ENCODE measurements at regions not wholly inside any gene's neighbourhood (a gene's known extent, or its start where the extent isn't known, plus 50 kb on each side); places are given as distances from the start of the nearest gene placed in this dataset.

DNA sequence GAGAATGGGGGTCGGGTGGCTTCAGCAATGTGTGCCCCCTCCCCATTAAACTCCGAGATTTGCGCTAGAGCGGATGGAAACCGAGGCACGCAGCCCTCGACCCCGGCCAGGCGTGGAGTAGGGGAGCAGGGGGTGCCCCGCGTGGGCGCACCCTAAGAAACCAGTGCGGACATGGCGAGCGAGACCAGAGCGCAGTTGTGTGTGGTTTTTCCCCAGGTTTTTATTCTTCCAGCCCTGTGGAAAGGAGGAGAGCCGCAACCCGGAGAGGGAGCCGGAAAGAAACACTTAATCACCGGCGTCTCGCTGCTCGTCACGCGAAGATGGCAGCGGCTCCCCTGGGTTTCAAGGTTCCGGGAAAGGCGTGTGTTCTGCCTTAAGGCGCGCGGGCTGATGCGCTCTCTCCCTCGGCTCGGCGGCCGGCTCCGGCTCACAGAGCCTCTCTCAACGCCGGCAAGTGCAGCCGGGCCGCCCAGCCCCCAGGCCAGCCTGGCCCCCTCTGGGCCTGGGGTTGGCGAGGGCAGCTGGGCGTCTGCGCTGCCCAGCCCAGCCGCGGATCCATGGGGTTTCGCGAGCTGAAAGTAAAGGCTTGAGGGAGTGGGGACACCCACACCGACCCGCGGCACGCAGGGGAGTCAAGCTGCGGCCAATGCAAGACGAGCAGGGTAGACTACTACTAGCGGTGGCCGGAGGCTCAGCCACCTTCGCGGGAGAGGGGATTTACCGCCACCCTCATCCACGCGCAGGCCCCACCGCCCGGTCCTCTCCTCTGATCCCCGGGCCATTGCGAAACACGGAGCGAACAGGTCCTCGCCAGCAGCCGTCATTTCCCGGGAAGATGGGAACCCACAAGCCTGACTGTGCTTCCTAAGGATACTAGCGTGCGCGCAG lies 74.0 kb upstream of the BCOR start:
- DNase-seq (no peak), ATAC-seq (ENCODE audit: low read depth) (no peak)
- H3K9me3 Mint-ChIP-seq = no peaks in the 10 kb centered on the region
- POLR2A ChIA-PET = interaction anchor here (0.8 to 8.0 kb wide), 9 partner anchors 18 to 1368 kb away, joined by 3 to 268 read pairs (median 4); partner anchors contain the start of gene BCOR
- H3K4me1 Mint-ChIP-seq = peaks cover 66% of the 10 kb centered on the region
- H3K27me3 Mint-ChIP-seq = no peaks in the 10 kb centered on the region
- TF ChIP-seq, protein P1, sequence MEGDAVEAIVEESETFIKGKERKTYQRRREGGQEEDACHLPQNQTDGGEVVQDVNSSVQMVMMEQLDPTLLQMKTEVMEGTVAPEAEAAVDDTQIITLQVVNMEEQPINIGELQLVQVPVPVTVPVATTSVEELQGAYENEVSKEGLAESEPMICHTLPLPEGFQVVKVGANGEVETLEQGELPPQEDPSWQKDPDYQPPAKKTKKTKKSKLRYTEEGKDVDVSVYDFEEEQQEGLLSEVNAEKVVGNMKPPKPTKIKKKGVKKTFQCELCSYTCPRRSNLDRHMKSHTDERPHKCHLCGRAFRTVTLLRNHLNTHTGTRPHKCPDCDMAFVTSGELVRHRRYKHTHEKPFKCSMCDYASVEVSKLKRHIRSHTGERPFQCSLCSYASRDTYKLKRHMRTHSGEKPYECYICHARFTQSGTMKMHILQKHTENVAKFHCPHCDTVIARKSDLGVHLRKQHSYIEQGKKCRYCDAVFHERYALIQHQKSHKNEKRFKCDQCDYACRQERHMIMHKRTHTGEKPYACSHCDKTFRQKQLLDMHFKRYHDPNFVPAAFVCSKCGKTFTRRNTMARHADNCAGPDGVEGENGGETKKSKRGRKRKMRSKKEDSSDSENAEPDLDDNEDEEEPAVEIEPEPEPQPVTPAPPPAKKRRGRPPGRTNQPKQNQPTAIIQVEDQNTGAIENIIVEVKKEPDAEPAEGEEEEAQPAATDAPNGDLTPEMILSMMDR (IDR thresholded peaks at IDR 0.05) = no peak
- H3K36me3 Mint-ChIP-seq (ENCODE audit: low read depth) = peaks cover 2% of the 10 kb centered on the region
- peak overlapping the region; percentile 88 for H3K4me3 Mint-ChIP-seq
- intact Hi-C loops (cut with micrococcal nuclease) = loop anchor here (2.0 to 5.0 kb wide), 4 partner anchors 296 to 1027 kb away; partner anchors contain the start of gene CXorf38
- CTCF ChIA-PET = interaction anchor here (0.9 kb wide), 1 partner anchor 74 kb away, joined by 3 read pairs; the partner anchor contains the start of gene BCOR
- peak overlapping the region; percentile 98 for H3K27ac Mint-ChIP-seq

DNA sequence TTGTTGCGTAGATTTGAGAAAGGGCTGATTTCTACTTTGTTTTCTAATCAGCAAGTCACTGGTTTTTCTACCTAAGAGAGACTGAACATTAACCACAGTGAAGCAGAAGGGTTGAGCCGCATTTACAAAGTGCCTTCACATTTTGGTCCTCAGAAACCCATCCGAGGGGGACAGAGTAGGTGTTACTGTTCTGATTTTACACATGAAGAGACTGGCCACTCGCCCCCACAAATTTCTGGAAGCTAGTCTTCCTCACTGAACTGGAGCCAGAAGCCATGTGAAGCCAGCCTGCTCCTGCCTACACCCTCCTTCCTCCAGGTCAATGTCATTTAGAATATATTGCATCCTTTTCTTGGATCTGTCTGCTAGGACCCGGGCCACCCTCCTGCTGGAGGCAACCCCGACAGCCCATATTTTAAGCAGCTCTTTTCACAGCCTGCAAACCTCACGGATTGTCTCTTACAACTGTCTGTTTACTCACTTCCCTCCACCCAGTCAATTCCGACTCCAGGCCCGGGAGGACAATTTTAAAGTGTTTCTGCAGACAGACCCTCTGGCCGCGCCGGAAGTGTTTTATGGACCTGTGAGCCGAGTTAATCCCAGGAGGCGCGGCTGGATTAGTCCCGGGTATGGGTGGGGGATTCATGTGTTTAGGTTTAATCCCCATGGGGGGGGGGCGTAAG lies 73.2 kb upstream of the BCOR start:
- no peaks in the 10 kb centered on the region for H3K27me3 Mint-ChIP-seq
- H3K36me3 Mint-ChIP-seq (ENCODE audit: low read depth) = peaks cover 2% of the 10 kb centered on the region
- DNase-seq (no peak), ATAC-seq (ENCODE audit: low read depth) (no peak)
- ChIA-PET CTCF (no interaction called here), POLR2A (interaction anchor here (0.6 to 8.0 kb wide), 10 partner anchors 15 to 1367 kb away, joined by 3 to 268 read pairs (median 6); partner anchors contain the start of gene BCOR)
- TF ChIP-seq, protein P1 (IDR thresholded peaks at IDR 0.05) = no peak
- peaks cover 74% of the 10 kb centered on the region for H3K4me1 Mint-ChIP-seq
- H3K27ac Mint-ChIP-seq = peak overlapping the region; percentile 98
- intact Hi-C loops (cut with micrococcal nuclease) = loop anchor here (1.0 to 5.0 kb wide), 5 partner anchors 158 to 1026 kb away; partner anchors contain the start of gene CXorf38
- H3K4me3 Mint-ChIP-seq = peak overlapping the region; percentile 88
- H3K9me3 Mint-ChIP-seq = no peaks in the 10 kb centered on the region

DNA sequence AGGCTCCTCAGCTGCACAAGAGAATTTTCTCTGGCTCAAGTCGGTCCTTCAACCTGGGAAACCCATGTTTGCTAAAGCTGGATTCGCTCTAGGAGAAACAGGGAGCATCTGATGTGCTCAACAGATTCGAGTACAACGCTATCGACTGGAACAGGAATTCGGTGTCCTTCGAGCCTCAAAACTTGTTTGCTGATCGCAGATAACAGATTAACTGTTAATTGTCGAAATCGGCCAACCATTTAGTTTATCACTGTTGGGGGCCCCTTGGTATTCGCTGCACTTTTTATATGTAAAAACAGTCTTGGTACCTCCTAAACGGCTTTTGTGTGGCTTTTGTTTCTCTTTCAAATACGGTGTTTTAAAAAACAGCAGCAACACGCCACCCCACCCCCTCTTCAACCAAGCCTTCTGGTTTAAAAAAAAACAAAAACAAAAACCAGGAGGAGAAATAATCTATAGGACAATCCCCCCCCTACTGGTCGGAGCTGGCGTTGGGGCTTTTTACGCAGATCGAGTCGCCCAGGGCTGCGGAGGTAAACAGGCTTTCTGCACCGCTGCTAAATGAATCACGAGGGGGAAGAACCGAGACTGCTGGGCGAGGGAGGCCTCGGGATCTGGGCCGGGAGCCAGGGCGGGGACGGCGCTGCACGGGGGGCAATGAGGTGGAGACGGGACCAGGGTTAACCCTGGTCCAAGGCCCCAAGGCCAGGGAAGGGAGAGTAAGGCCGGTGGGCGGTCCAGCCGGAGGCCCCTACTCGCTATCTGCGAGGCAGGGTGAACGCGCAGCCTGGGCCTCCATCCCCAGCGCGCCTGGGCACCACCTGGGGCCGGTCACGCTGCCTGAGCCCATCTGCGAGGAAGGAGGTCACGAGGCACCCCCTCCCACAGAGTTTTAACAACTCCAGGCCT lies 71.7 kb upstream of the BCOR start:
- DNase-seq (peak; percentile 63), ATAC-seq (ENCODE audit: low read depth) (peak; percentile 59)
- intact Hi-C loops (cut with micrococcal nuclease) = loop anchor here (1.0 to 5.0 kb wide), 12 partner anchors 16 to 1365 kb away; partner anchors contain the start of gene CXorf38
- Mint-ChIP-seq H3K4me1 (peaks cover 69% of the 10 kb centered on the region), H3K27ac (peak overlapping the region; percentile 98), H3K4me3 (peak overlapping the region; percentile 88), H3K36me3 (ENCODE audit: low read depth) (peaks cover 2% of the 10 kb centered on the region), H3K27me3 (no peaks in the 10 kb centered on the region), H3K9me3 (no peaks in the 10 kb centered on the region)
- TF ChIP-seq, protein P1 (IDR thresholded peaks at IDR 0.05) = no peak
- POLR2A ChIA-PET = interaction anchor here (0.7 to 8.0 kb wide), 15 partner anchors 8 to 1363 kb away, joined by 3 to 268 read pairs (median 5); partner anchors contain the start of gene BCOR
- CTCF ChIA-PET = interaction anchor here (1.1 to 1.6 kb wide), 2 partner anchors 61 to 70 kb away, joined by 3 to 4 read pairs; no protein-coding TSS in a partner anchor

DNA sequence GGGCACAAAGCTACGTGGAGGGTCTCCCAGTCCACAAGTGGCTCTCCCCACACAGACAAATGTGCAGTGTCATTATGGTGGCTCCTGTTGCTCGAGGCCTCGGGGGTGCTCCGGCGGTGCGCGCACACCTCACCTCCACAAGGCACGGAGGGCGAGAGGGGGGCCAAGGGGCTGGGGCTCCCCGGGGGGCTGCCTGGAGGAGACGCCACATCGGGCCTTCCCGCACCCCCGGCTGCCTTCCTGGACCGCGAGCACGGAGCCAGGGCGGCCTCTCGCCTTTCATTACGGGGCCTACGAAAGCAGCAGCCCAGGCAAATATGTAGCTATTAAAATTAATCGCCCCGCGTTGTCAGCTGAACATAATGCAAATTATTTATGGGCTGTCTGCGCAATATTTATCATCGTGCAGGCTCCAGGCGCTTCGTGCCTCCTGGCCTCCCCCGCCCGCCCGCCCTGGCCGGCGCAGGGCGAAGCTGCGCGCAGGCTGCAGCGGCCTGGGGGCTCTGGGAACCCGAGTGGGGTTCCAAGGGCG lies 70.8 kb upstream of the BCOR start:
- DNase-seq (no peak), ATAC-seq (ENCODE audit: low read depth) (no peak)
- TF ChIP-seq, protein P1 (IDR thresholded peaks at IDR 0.05) = no peak
- peak overlapping the region; percentile 82 for H3K4me3 Mint-ChIP-seq
- no peaks in the 10 kb centered on the region for H3K27me3 Mint-ChIP-seq
- intact Hi-C loops (cut with micrococcal nuclease) = loop anchor here (1.0 to 5.0 kb wide), 7 partner anchors 15 to 1364 kb away; no protein-coding TSS in a partner anchor
- H3K36me3 Mint-ChIP-seq (ENCODE audit: low read depth) = no peaks in the 10 kb centered on the region
- peaks cover 60% of the 10 kb centered on the region for H3K4me1 Mint-ChIP-seq
- POLR2A ChIA-PET = interaction anchor here (0.8 to 8.0 kb wide), 8 partner anchors 9 to 313 kb away, joined by 3 to 268 read pairs (median 17); partner anchors contain the start of gene BCOR
- peak overlapping the region; percentile 85 for H3K27ac Mint-ChIP-seq
- CTCF ChIA-PET = interaction anchor here (0.7 to 1.6 kb wide), 6 partner anchors 15 to 438 kb away, joined by 3 to 4 read pairs (median 4); no protein-coding TSS in a partner anchor
- no peaks in the 10 kb centered on the region for H3K9me3 Mint-ChIP-seq

Data from activated B cell treated with CpG ODN at 0.5 μM for 24 hours (primary cell).